ENCODE measurements at regions not wholly inside any gene's neighbourhood (a gene's known extent, or its start where the extent isn't known, plus 50 kb on each side); places are given as distances from the start of the nearest gene placed in this dataset.

DNA sequence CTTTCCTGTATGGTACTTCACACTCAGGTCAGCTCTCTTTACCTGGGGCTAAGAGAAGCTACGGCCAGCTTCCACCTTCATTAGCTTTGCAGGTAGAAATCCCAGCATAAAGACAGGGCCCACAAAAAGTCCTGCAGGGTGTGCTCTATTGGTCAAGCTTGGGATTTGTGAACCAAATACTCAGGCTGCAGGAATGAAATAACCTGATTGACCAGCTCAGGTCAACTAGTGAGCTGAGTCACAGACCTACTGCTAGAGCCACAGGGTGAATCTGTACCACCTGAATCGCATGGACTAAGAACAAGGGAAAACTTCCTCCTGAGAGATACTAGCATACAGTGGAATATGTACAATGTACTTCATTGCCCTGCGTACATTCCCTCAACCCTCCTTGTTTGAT lies 172.2 kb downstream of the HHIP start:
- TF ChIP-seq HNF4G (IDR thresholded peaks at IDR 0.05) (no peak), SP1 (IDR thresholded peaks at IDR 0.05) (no peak), RXRA (IDR thresholded peaks at IDR 0.05) (no peak)
- TF ChIP-seq, protein P1, sequence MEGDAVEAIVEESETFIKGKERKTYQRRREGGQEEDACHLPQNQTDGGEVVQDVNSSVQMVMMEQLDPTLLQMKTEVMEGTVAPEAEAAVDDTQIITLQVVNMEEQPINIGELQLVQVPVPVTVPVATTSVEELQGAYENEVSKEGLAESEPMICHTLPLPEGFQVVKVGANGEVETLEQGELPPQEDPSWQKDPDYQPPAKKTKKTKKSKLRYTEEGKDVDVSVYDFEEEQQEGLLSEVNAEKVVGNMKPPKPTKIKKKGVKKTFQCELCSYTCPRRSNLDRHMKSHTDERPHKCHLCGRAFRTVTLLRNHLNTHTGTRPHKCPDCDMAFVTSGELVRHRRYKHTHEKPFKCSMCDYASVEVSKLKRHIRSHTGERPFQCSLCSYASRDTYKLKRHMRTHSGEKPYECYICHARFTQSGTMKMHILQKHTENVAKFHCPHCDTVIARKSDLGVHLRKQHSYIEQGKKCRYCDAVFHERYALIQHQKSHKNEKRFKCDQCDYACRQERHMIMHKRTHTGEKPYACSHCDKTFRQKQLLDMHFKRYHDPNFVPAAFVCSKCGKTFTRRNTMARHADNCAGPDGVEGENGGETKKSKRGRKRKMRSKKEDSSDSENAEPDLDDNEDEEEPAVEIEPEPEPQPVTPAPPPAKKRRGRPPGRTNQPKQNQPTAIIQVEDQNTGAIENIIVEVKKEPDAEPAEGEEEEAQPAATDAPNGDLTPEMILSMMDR (IDR thresholded peaks at IDR 0.05; ENCODE audit: low read depth, low read length, missing input control), result no peak
- TF ChIP-seq, protein P2, sequence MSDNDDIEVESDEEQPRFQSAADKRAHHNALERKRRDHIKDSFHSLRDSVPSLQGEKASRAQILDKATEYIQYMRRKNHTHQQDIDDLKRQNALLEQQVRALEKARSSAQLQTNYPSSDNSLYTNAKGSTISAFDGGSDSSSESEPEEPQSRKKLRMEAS (IDR thresholded peaks at IDR 0.05), result no peak
- TF ChIP-seq, protein P3, sequence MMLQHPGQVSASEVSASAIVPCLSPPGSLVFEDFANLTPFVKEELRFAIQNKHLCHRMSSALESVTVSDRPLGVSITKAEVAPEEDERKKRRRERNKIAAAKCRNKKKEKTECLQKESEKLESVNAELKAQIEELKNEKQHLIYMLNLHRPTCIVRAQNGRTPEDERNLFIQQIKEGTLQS (IDR thresholded peaks at IDR 0.05), result no peak

Data from liver (tissue), 3 donors.